ENCODE measurements at regions not wholly inside any gene's neighbourhood (a gene's known extent, or its start where the extent isn't known, plus 50 kb on each side); places are given as distances from the start of the nearest gene placed in this dataset.

DNA sequence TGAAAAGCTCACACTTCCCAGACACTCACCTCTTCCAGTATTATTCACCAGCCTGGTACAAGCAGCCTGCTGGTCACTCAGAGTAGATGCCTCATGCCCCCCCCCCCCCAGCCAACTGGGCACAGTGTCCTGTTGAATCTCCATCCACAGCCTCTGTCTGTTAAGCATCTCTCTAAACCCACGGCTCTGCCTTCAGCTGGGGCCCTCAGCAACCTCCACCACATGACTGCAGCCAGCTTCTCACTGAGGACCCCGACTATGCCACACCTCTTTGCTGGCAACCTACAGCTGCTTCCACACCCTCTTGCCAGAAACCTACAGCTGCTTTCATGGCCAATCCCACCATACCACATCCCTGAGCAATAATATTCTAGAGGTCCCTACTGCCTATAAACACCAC lies 113.1 kb downstream of the RHOU start:
- no peak overlapping the region for H3K27ac ChIP-seq
- no peak for TF ChIP-seq ZFX (IDR thresholded peaks at IDR 0.05)
- no peak for TF ChIP-seq CTCF (conservative IDR thresholded peaks at IDR 0.05)

GRCh38 chr1:228849011-228849541 lies 113.8 kb downstream of the RHOU start:
- no peak overlapping the region for H3K27ac ChIP-seq
- TF ChIP-seq CTCF (conservative IDR thresholded peaks at IDR 0.05) = no peak
- no peak for TF ChIP-seq ZFX (IDR thresholded peaks at IDR 0.05)

DNA sequence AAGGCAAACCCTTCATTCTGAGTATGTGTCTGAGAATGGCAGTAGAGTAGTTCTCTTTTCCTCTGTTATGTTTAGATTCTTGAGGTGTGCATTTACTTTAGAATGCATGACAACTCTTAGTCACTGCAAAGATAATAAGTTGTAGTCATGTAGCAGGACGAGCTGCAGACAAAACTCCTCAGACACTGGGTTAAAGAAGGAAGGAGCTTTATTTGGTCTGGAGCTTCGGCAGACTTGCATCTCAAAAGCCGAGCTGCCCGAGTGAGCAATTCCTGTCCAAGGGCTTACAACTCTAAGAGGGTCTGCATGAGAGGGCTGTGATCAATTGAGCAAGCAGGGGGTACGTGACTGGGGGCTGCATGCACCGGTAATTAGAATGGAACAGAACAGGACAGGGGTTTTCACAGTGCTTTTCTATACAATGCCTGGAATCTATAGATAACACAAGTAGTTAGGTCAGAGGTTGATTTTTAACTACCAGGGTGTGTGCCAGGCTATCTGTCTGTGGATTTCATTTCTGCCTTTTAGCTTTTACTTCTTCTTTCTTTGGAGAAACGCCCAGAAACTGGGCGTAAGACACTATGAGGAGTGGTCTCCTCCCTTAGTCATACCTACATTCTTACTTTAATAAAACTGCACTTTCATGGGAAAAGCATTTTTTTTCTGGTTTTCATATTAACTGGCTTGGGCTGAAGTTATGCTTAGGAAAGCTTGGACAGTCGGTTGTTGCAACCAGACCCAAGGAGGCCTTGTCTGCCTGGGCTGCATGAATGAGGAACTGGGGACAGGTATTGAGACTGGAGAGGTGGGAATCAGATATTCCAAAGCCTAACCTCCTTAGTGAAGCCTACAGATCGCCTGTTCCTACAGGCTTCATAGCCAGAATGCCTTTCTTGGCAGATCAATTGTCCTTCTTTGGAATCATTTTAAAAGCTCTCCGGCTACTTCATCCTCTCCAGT lies 115.1 kb downstream of the RHOU start:
- TF ChIP-seq ZFX (IDR thresholded peaks at IDR 0.05) = no peak

DNA sequence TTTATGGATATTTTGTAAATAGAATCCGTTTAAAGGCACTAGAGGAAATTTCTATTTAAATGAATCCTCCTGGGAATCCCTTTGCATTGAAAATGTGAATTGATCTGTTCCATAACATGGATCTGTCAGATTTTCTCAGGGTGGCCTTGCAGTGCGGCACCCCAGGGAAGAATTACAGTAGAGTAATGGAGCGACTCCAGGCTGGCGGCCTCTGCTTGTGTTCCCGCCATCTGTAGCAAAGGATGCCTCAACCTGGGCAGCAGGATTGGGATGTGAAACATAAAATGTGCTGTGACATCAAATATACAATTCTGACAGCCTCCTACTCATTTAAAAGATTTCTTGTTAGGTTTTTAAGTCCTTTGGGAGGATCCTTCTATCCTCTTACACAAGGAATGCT lies 115.9 kb downstream of the RHOU start:
- TF ChIP-seq ZFX (IDR thresholded peaks at IDR 0.05) = no peak
- no peak overlapping the region for H3K27ac ChIP-seq

More for the DNA sequence above, 115.1 kb downstream of the RHOU start:
- H3K27ac ChIP-seq = no peak overlapping the region

GRCh38 chr1:228851618-228852017 lies 116.3 kb downstream of the RHOU start:
- TF ChIP-seq ZFX (IDR thresholded peaks at IDR 0.05) (no peak), CTCF (conservative IDR thresholded peaks at IDR 0.05) (no peak)
- H3K27ac ChIP-seq = no peak overlapping the region

DNA sequence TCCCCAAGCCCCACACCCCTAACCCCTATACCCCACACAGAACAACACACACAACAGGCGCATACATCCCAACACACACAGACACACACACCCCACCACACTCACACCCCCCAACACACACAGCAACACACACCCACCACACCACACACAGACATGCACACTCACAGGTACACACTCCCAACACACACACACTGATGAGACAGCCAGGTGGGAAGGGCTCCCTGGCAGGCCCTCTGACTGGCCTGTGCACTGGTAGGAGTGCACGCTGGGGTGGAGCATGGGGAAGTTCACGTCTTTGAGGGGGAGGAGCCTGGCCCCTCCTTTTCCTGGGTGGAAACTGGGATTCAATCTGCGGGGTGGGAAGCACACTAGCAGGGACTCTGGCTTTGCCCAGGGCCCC lies 116.7 kb downstream of the RHOU start:
- no peak overlapping the region for H3K27ac ChIP-seq

GRCh38 chr1:228852511-228853088 lies 117.3 kb downstream of the RHOU start:
- no peak overlapping the region for H3K27ac ChIP-seq
- TF ChIP-seq CTCF (conservative IDR thresholded peaks at IDR 0.05) (no peak), ZFX (IDR thresholded peaks at IDR 0.05) (no peak)

More for the DNA sequence above, 116.7 kb downstream of the RHOU start:
- no peak for TF ChIP-seq CTCF (conservative IDR thresholded peaks at IDR 0.05)
- TF ChIP-seq ZFX (IDR thresholded peaks at IDR 0.05) = no peak

- H3K27ac ChIP-seq = no peak overlapping the region
- TF ChIP-seq ZFX (IDR thresholded peaks at IDR 0.05) (no peak), CTCF (conservative IDR thresholded peaks at IDR 0.05) (no peak)
Measured at GRCh38 chr1:228853191-228853590, 117.9 kb downstream of the RHOU start.

Data from C4-2B (cell line).